ENCODE measurements at regions not wholly inside any gene's neighbourhood (a gene's known extent, or its start where the extent isn't known, plus 50 kb on each side); places are given as distances from the start of the nearest gene placed in this dataset.

- TF ChIP-seq CTCF (IDR thresholded peaks at IDR 0.05; ENCODE audit: low read length, missing control alignments), result no peak
- no peak overlapping the region for H3K4me3 ChIP-seq (replicated peaks; ENCODE audit: low read depth, low read length)
Observed at GRCh38 chr2:7884338-7884737, 797.5 kb upstream of the ID2 start.

GRCh38 chr2:7886666-7887065 is 795.2 kb upstream of the ID2 start:
- H3K4me3 ChIP-seq (replicated peaks; ENCODE audit: low read depth, low read length), result no peak overlapping the region
- TF ChIP-seq CTCF (IDR thresholded peaks at IDR 0.05; ENCODE audit: low read length, missing control alignments), result no peak
- DNase-seq (ENCODE audit: low read depth), result no peak

More at GRCh38 chr2:7884338-7884737, 797.5 kb upstream of the ID2 start:
- DNase-seq (ENCODE audit: low read depth), result no peak

- no peak overlapping the region for H3K4me3 ChIP-seq (replicated peaks; ENCODE audit: low read depth, low read length)
- no peak for TF ChIP-seq CTCF (IDR thresholded peaks at IDR 0.05; ENCODE audit: low read length, missing control alignments)
- DNase-seq (ENCODE audit: low read depth), result no peak
Observed at GRCh38 chr2:7887441-7887840, 794.4 kb upstream of the ID2 start.

- no peak overlapping the region for H3K4me3 ChIP-seq (replicated peaks; ENCODE audit: low read depth, low read length)
- no peak for DNase-seq (ENCODE audit: low read depth)
- no peak for TF ChIP-seq CTCF (IDR thresholded peaks at IDR 0.05; ENCODE audit: low read length, missing control alignments)
Observed at GRCh38 chr2:7888876-7889275, 793.0 kb upstream of the ID2 start.

- H3K4me3 ChIP-seq (replicated peaks; ENCODE audit: low read depth, low read length), result no peak overlapping the region
- no peak for TF ChIP-seq CTCF (IDR thresholded peaks at IDR 0.05; ENCODE audit: low read length, missing control alignments)
- DNase-seq (ENCODE audit: low read depth), result no peak
Observed at GRCh38 chr2:7891312-7891711, 790.5 kb upstream of the ID2 start.

GRCh38 chr2:7895289-7895688 is 786.6 kb upstream of the ID2 start:
- no peak for TF ChIP-seq CTCF (IDR thresholded peaks at IDR 0.05; ENCODE audit: low read length, missing control alignments)
- H3K4me3 ChIP-seq (replicated peaks; ENCODE audit: low read depth, low read length), result no peak overlapping the region
- DNase-seq (ENCODE audit: low read depth), result no peak

GRCh38 chr2:7896940-7897487 is 784.8 kb upstream of the ID2 start:
- no peak for TF ChIP-seq CTCF (IDR thresholded peaks at IDR 0.05; ENCODE audit: low read length, missing control alignments)
- no peak for DNase-seq (ENCODE audit: low read depth)
- no peak overlapping the region for H3K4me3 ChIP-seq (replicated peaks; ENCODE audit: low read depth, low read length)

Measured in fibroblast of pulmonary artery (primary cell).